Breast epithelium (tissue), 3 donors: ENCODE measurements at regions not wholly inside any gene's neighbourhood (a gene's known extent, or its start where the extent isn't known, plus 50 kb on each side); places are given as distances from the start of the nearest gene placed in this dataset.

ENCODE experiments used
- CTCF ChIP-seq, 3 donors: fragments of 450-650 bp; IDR thresholded peaks; one replicate each; pipeline ENCODE4 v1.5.1; 2016 to 2017; ENCODE audit warnings: antibody characterized with exemption in 3 of 3, mild to moderate bottlenecking in 3 of 3, moderate library complexity in 3 of 3
- POLR2A ChIP-seq: fragments of 450-650 bp; IDR thresholded peaks from one replicate; pipeline ENCODE4 v1.6.1; 2016; ENCODE audit warnings: antibody characterized with exemption, mild to moderate bottlenecking, moderate library complexity

GRCh38 chr2:71801969-71802368, 345.7 kb downstream of the CYP26B1 start:
- TF ChIP-seq CTCF (IDR thresholded peaks at IDR 0.05) (peak in 1 of 3 donors; percentile 9), POLR2A (no peak)
